NCI-H345 treated with DMSO at 0.1 percent for 48 hours (cell line): ENCODE measurements at regions not wholly inside any gene's neighbourhood (a gene's known extent, or its start where the extent isn't known, plus 50 kb on each side); places are given as distances from the start of the nearest gene placed in this dataset.
"Not testable (repeated sequence)": the region's sequence is repeated elsewhere in the genome, so short reads cannot be mapped to it uniquely, and the experiment has no call there.

Experiments used
- DNase-seq: peaks from one replicate; lab custom pipeline; 2025; ENCODE audit not compliant: unreplicated experiment; lab: John Stamatoyannopoulos, UW

DNA sequence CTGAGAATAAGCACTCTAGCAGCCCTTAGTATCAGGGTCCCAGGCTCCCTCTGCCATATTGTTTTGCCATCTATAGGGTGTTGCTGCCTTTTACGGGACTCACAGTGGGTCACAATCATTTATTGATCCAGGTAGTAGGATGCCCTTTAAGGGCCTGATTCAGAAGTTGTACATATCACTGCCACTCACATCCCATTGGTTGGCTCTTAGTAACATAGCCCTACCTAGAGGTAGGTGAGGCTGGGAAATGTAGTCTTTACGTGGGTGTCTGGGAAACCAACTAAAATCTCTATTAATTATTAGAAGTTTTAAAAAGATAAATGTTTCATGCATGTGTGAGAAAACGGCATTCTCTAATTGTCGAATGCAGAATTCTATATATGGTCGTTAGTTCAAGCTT lies 78.8 kb upstream of the ATP5PO start:
- DNase-seq = no peak

DNA sequence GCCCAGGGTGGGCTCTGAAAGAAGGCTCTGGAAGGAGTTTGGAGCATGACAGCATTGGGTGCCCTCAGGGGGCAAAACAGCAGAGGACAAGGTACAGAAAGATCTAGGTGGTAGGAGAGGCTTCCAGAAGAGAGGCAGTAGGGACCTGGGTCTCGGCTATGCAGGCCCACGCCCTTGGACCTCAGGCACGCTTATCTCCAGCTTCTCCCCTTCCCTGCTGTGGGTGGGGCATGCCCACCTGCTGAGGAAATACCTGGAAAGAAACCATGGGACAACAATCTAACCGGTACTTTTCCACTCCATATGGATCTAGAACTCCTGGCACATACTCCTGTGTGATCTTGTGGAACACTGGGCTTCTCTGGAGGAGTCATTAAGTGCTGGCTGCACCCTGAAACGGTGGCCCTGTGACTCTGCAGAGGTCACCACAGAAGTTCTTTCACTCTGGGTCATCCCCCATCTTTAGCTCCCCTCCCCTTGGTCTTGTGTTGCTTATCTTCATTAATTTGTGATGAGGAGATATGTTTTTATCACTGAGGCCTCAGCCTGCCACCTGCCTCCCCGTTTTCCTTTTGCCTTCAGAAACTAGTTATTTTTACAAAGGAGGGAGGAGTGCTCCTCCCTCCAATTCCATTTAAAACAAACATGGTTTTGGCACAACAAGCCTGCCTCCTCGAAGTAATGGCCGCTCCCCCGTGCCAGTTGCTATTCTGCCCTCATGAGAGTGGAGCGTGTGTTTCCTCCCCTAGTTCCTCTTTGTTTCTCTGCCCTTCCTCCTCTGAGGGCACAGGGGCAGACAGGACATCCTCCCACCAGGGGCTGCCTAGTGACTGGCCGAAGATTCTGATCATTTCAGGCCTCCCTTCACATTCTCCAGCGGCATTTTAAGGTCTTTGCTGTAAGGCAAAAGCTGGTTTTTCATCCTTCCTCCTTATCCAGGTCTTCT lies 78.0 kb upstream of the ATP5PO start:
- DNase-seq = no peak

DNA sequence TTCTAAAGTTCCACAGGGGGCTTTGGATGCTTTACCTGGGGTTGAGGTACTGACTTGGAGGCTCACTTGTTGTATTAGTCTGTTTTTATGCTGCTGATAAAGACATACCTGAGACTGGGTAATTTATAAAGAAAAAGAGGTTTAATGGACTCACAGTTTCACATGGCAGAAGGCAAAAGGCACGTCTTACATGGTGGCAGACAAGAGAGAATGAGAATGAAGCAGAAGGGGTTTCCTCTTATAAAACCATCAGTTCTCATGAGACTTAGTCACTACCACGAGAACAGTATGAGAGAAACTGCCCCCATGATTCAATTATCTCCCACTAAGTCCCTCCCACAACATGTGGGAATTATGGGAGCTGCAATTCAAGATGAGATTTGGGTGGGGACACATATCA lies 76.8 kb upstream of the ATP5PO start:
- DNase-seq = not testable (repeated sequence)

DNA sequence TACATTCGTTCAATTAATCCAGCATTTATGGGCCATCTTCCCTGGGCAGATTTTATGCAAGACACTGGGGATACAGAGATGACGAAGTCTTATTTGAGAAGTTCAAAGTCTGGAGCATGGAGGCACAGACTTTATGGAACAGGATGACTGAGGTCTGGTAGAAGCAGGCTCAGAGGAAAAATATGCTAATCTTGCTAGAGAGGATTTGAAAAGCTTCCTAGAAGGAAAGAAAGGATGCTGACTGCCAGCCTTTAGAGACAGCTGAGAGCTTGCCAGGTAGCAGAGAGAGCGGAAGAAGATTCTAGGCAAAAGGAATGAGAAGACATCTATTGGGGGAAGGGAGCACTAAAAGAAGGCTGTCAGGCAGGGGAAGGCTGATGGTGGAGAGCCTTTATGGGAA lies 75.5 kb upstream of the ATP5PO start:
- no peak for DNase-seq

DNA sequence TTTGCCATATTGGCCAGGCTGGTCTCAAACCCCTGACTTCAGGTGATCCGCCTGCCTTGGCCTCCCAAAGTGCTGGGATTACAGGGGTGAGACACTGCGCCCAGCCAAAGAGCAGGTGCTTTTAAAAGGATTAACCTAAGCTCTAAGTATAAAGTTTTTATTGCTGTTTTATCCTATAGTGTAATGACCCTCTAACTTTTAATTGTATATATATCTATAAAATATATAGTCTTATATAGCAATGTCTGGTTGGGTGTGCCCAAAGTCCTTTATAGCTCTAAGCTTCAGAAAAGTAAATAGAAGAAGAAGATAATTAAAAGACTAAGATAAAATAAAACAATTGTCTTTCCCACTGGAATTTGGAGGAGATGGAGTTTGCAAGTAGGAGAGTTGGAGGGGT lies 73.8 kb upstream of the ATP5PO start:
- DNase-seq = no peak

DNA sequence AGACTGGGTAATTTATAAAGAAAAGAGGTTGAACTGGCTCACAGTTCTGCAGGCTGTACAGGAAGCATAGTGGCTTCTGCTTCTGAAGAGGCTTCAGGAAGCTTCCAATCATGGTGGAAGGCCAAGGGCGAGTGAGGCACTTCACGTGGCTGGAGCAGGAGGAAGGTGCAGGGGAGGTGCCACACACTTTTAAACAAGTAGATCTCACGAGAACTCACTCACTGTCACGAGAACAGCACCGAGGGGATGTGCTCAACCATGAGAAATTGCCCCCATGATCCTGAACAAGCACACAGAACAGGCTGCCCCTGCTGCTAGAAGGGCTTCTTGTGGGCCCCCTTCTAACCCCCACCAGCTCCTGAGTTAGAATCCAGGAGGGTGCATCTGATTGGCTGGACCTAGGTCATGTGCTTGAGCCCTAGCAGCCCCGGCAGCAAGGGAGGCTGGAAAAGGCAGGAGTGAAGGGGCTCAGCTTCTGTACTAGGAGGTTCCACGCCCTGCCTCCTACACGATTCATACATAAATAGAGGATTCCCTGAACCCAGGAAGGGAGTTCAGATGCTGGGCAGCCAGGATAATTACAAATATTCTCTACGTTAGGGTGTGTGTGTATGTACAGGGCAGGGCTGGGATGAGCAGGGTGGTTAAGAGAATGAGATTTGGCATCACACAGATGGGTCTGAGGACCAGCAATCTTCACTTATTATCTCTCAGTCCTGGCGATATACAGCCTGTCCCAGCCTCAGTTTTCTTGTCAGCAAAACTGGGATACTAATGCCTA lies 72.8 kb upstream of the ATP5PO start:
- DNase-seq = no peak

DNA sequence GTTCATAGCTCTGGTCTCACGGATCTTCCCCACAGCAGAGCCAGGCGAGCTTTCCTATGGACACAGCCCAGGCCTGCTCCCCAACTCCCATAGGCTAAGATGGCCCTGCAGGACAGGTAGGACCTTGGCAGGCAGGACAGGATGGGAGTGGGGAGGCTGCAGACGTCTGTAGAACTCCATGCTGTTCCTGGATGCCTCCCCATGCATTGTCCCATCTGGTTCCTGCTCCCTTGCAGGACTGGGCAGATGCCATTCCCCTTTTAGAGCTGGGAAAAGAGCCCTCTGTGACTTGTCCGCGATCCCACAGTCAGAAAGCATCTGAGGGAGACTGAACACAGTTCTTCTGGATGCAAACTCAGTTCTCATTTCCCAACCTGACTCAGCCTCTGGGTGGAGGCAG lies 71.9 kb upstream of the ATP5PO start:
- no peak for DNase-seq

DNA sequence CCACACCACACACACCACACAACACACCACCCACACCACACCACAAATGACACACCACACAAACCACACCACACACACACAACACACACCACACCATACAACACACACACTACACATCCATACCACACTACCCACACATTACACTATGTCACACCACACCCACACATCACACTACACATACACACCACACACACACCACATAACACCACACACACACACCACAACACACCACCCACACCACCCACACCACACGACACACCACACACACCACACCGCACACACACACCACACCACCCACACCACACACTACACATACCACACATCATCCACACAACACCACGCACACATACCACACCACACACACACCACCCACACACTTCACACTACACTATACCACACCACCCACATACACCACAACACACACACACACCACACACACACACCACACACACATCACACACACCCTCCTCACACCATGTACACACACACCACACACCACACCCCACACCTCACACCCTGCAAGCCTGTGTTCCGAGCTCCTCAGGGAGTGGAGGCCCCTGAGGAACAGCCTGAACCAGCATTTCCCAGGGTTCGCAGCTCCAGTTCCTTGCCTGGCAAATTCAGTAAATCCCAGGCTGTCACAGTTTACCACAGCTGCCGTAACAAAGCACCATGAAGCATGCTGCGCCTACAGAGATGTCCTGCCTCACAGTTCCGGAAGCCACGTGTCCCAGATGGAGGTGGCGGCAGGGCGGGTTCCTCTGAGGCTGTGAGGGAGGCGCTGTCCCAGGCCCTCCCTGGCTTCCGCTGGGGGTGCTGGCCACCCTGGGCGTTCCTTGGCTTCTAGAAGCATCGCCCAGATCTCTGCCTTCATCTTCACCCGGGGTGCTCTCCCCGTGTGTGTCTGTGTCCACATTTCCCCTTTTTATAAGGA lies 69.8 kb upstream of the ATP5PO start:
- no peak for DNase-seq

DNA sequence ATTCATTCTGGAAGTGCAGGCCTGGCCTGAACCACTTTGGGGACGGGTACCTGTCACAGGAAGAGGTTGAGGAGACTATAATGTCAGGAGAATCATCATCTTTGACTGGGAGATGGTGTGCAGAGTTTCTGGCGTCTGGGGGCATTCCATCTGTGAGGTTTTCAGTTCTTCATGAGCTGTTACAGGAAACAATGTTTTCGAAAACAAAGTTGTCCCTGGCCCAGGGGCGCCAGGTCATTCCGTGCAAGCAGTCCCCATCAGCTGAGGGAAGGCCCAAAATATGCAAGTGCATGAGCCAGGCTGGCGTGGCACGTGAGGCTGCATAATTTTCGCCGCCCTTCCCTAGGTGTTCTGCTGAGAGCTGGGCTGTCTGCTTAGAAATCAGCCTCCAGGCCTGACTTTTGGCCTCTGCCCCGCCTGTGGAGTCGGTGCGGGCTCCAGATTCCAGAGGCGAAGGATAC lies 68.4 kb upstream of the ATP5PO start:
- DNase-seq = no peak

DNA sequence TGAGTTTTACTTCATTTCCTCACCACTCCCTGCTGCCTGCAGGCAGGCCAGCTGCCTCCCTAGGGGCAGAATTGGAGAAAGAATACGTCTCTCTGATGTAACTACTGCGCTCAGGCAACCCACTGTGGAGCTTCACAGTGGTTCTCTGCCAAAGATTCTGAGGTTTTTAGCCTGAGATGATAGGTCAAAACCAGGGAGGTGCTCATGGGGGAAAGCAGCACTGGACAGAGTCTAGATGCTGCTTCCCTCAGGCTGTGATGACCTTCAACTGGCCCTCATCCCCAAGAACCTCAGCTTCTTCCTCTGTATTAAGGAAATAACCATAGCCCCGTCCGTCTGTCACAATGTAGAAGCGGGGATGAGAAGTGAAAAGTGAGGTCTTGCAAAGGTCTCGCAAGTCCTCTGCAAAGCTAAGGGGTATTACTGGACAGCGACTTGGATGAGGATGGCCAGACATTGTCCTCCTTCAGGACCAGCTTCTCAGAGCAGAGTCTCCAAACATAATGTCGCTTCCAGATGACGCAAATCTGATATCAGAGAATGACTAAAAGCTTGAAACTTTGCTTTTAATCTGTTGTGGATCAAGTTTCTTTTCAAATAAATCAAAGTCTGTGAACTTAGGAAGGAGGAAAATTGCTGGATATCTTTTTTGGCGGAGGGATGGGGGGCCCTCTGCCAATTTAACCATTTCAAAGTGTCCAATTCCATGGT lies 65.9 kb upstream of the ATP5PO start:
- DNase-seq = no peak

DNA sequence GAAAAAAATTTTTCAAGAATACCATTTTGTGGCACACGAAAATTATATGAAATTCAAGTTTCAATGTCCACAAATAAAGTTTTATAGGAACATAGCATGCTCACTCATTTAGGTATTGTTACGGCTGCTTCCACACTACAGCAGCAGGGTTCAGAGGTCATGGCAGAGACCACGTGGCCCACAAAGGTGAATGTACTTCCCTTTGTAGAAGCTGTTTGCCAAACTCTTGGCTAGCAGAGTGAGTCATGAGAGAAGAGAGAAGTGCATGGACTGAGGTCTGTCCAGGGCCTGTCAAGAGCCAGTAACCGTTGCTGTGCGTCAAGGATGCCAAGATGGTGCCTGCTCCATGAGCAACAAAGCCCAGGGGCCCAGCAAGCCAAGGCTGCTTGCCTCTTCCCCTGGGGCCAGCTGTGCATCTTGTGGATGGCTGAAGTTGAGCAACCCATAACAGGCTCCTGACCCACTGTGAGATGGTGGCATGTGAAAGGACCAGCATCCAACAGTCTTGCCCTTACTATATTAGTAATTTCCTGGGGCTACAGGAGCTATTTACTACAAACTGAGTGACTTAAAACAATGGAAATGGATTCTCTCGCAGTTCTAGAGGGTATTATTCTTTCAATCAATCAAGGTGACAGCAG lies 64.8 kb upstream of the ATP5PO start:
- DNase-seq = no peak

DNA sequence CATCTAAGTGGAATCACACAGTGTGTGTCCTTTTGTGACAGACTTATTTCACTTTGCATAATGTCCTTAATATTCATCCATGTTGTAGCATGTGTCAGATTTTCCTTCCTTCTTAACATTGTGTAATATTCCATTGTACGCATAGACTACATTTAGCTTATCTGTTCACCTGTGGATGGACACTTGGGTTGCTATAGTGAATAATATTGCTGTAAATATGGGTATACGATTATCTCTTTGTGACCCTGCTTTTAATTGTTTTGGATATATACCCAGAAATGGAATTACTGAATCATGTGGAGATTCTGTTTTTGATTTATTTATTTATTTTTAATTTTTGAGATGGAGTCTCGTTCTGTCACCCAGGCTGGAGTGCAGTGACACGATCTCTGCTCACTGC lies 63.0 kb upstream of the ATP5PO start:
- DNase-seq = no peak

DNA sequence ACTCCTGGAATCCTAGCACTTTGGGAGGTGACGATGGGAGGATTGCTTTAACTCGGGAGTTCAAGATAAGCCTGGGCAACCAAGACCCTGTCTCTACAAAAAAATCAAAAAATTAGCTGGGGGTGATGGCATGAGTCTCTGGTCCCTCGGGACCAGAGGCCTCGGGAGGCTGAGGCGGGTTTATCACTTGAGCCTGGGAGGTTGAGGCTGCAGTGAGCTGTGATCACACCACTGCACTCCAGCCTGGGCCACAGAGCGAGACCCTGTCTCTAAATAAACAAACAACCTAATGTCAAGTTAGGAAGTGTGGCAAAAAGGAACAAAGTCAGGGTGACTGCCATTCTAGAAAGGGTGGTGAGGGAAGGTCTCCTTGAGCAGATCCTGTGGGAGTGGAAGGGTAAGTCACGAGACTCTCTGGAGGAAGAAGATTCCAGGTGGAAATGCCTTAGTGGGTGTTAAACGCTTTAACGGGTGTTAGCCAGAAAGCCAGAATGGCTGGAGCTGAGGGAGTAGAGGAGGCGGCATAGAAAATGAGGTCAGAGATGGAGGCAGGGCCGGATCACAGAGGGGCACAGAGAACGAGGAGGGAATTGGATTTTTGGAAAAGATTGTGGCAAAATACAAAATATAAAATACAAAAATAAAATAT lies 62.2 kb upstream of the ATP5PO start:
- no peak for DNase-seq

DNA sequence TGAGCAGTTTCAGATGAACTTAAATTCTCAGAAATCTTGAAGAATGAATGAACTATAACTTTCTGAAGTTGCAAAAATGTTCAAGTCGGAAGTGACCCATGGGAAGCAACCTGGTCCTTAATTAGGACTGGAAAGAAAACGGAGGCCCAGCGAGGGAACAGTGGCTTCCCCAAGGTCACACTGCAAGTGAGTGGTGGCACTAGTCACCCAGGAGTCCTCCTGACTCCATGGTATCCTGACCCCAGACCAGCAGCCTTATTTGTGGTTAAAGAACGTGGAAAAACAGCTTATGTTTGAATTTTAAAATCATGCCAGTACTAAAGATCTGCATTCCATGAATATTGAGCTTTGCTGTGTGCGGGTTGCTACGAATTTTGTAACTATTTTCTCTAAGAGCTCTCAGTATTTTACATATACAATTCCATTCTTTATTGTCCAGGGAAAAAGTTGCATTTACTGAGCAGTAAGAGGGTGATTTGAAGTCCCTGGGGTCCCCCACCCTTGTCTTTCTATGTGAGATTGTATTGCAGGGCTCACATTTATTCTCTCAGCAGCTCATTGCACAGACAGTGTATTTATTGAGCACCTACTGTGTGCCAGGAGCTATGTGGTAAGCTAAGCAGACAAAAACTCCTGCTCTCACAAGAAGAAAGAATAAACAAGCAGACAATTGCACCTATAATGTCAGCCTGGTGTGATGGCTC lies 61.6 kb upstream of the ATP5PO start:
- no peak for DNase-seq

DNA sequence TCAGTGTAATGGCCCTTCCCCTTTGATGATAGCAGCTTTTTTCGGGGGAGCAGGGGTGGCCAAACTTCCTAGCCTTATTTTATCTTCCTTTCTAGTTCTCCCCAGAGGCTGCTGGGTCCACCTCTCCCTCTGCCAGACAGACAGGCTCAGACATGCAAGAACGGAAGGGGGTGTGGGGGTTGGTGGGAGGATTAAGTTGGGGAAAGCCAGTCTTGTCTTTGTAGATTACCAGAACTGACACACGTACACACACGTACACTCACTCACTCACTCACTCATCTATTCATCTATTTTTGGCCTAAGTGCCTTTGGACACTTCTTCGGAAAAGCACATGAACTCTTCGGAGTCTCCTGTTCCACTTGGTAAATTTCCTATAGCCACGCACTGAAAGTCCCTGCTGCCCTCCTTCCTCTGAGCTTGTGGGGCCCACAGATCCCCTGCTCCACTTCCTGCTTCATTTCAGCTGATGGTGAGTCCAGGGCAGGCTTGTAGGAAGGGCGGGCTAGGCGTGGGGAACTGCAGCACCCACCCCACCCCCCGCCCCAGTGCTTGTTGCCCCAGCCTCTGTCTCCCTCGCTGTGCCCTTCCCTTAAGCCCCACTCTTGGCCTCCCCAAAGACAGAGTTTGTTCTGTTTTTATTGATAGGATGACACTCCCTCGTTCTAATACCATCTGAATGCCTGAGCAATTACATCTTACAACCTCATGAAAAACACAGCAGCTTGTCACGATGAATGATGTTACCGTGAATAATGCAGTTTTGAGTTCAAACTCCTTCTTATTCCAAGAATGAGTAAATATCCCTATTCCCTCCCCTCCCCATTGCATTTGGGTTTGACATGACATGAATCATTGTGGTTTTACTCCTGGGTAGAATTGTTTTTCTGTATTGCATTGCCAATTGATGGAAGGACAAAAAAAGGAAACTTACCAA lies 60.7 kb upstream of the ATP5PO start:
- DNase-seq = no peak

DNA sequence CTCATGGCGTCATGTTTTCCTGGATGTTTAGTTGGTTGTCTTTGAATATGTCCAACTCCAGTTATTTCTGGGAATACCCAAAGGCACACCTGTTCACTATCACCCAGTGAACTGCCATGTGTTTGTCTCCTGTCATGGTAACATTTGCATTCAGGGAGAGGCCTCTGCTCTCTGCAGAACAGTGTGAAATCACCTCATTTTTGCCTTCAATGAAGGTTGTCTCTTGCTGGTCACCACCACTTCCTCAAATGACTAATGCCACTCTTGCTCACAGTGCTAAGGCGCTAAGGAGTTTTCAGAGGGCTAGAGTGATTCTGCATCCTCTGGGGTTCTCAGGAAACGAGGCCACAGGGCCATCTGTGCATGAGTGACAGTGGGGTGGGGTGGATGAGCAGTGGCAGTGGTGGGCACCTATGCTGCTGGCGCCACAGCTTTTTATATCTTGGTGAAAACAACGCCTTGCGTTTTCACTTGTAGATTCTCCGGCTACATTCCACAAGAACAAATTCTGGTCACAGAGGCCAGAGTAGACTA lies 60.0 kb upstream of the ATP5PO start:
- no peak for DNase-seq
